Ectodermal cell (in vitro differentiated cells): ENCODE measurements at regions not wholly inside any gene's neighbourhood (a gene's known extent, or its start where the extent isn't known, plus 50 kb on each side); places are given as distances from the start of the nearest gene placed in this dataset.

Experiments used
- H3K27ac ChIP-seq: 2 replicates; pipeline ENCODE4 v1.7.0; 2013; ENCODE audit warnings: mild to moderate bottlenecking, low read depth, low read length; ENCODE audit not compliant: insufficient read depth, poor library complexity, severe bottlenecking
- H3K27me3 ChIP-seq: 2 replicates; pipeline ENCODE4 v1.7.0; 2013; ENCODE audit warnings: mild to moderate bottlenecking, low read length; ENCODE audit not compliant: insufficient read depth, control insufficient read depth, poor library complexity, severe bottlenecking
- H3K36me3 ChIP-seq: one replicate; pipeline ENCODE4 v1.7.0; 2013; ENCODE audit warnings: low read length; ENCODE audit not compliant: control insufficient read depth, insufficient read depth
- H3K4me1 ChIP-seq: one replicate; pipeline ENCODE4 v1.7.0; 2013; ENCODE audit warnings: low read length; ENCODE audit not compliant: control insufficient read depth, insufficient read depth
- H3K4me3 ChIP-seq: 2 replicates; pipeline ENCODE4 v1.7.0; 2013; ENCODE audit warnings: low read depth, low read length, control low read depth; ENCODE audit not compliant: insufficient read depth
- H3K9me3 ChIP-seq: 2 replicates; pipeline ENCODE4 v1.7.0; 2013; ENCODE audit warnings: mild to moderate bottlenecking, low read length, moderate library complexity; ENCODE audit not compliant: control insufficient read depth
- WGBS, 2 experiments: methylation state at CpG; one replicate each; pipeline ENCODE4 v1.1.7; 2013; ENCODE audit warnings: missing lambda C conversion rate in 2 of 2; 5-methylcytosine and 5-hydroxymethylcytosine counted together

DNA sequence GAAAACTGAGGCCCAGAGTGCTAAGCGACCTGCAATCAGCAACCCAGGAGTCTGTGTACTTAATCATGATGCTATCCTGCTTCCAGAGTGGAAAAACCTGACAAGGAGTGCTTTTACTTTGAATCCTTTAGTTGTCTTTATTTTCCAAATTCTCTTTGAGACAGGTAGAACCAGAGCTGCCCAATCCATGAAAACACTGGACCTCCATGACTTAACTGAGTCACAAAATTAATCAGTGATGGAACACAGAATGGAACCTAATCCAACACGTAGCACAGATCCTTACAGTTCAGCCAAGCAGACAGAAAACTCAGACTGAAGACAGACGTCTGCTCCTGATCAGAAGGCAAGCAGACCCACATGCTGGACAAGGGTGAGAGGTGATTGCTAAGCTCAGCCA is 175.6 kb downstream of the BCL11A start:
- no peaks in the 10 kb centered on the region for H3K4me1 ChIP-seq
- WGBS, 2 experiments, result 86 to 90% methylated on average over 3 of the region's 3 CpGs
- H3K9me3 ChIP-seq, result no peaks in the 10 kb centered on the region
- H3K27ac ChIP-seq, result no peak overlapping the region
- H3K27me3 ChIP-seq, result no peaks in the 10 kb centered on the region
- no peak overlapping the region for H3K4me3 ChIP-seq
- H3K36me3 ChIP-seq, result no peaks in the 10 kb centered on the region

DNA sequence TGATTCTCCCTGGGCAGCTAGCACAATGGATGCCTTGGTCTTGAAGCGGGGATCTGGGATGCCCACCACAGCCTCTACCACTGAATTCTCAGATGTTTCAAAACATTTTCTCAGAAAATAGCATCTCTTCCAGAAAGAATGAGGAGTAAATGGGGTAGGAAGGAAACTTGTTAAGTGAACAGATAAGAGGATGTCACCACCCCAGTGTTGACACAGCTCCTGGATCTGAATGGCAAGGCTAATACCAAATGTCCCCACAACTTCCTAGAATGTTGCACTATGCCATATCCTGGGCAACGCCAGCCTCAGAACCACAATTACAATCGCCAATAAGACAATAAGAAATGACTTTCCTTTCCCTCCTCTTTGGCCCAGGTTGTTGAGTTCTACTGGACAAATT is 177.2 kb downstream of the BCL11A start:
- no peak overlapping the region for H3K27ac ChIP-seq
- H3K4me1 ChIP-seq, result no peaks in the 10 kb centered on the region
- H3K9me3 ChIP-seq, result no peaks in the 10 kb centered on the region
- 95 to 96% methylated on average over 3 of the region's 3 CpGs for WGBS, 2 experiments
- H3K36me3 ChIP-seq, result no peaks in the 10 kb centered on the region
- H3K27me3 ChIP-seq, result no peaks in the 10 kb centered on the region
- no peak overlapping the region for H3K4me3 ChIP-seq

- Histone ChIP-seq H3K9me3 (no peaks in the 10 kb centered on the region), H3K4me1 (peaks cover 1% of the 10 kb centered on the region), H3K27me3 (no peaks in the 10 kb centered on the region), H3K27ac (no peak overlapping the region), H3K4me3 (no peak overlapping the region), H3K36me3 (no peaks in the 10 kb centered on the region)
- 93 to 95% methylated on average over 3 of the region's 3 CpGs for WGBS, 2 experiments
Observed at GRCh38 chr2:60371681-60372080, 181.8 kb downstream of the BCL11A start.

DNA sequence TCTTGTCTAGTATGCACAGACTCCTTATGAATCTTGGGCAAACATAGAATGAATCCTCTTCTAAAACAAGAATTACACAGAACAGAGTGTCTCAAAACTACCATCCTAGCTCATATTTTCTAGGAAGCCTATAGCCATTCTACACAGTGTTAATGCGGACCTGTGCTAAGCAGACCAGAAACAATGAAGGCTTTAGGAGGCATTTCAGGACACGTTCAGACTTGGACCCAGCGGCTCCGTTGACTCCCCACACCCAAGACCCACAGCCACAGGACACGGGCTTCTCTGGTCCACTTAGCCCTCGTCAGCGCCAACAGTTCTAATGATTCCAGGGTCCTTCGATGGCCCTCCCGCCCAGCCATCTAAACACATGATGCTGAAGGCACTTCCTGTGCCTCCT is 182.2 kb downstream of the BCL11A start:
- Histone ChIP-seq H3K27me3 (no peaks in the 10 kb centered on the region), H3K27ac (no peak overlapping the region), H3K9me3 (no peaks in the 10 kb centered on the region), H3K4me3 (no peak overlapping the region), H3K4me1 (peaks cover 6% of the 10 kb centered on the region), H3K36me3 (no peaks in the 10 kb centered on the region)
- 92 to 95% methylated on average over 9 of the region's 9 CpGs for WGBS, 2 experiments

GRCh38 chr2:60370814-60371213 is 182.6 kb downstream of the BCL11A start:
- H3K27me3 ChIP-seq, result no peaks in the 10 kb centered on the region
- no peaks in the 10 kb centered on the region for H3K36me3 ChIP-seq
- no peak overlapping the region for H3K4me3 ChIP-seq
- H3K4me1 ChIP-seq, result peaks cover 10% of the 10 kb centered on the region
- no peak overlapping the region for H3K27ac ChIP-seq
- H3K9me3 ChIP-seq, result no peaks in the 10 kb centered on the region
- whole genome bisulfite sequencing, 2 experiments, result 93 to 98% methylated on average over 4 of the region's 4 CpGs

- H3K4me1 ChIP-seq, result peaks cover 13% of the 10 kb centered on the region
- H3K27ac ChIP-seq, result no peak overlapping the region
- 86 to 100% methylated on average over 2 of the region's 2 CpGs for WGBS, 2 experiments
Observed at GRCh38 chr2:60368456-60368855, 185.0 kb downstream of the BCL11A start.

DNA sequence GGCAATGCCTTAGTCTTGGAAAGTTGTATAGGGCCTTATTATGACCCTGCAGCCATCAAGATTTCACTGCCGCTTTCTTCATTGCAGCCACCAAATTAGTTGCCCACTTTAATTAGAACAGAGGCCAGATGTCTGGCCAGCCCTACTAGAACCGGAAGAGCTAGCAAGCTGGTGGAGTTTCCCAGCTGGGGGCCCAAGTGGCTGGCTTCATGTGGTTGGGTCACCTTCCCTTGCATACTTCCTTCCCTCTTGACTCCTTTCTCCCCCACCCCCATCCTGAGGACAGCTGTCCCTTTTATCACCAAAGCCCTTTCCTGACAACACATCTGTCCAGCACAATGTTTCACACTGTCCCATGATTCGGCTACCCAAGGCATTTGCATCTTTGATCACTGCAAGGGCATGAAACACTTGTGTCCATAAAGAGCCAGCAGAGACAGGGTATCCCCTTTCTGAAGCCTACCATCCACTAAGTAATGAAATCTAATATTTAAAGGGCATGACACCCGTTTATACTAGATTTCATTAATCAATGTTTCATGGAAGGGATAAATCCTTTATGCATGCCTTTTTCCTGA is 187.2 kb downstream of the BCL11A start:
- Histone ChIP-seq H3K4me3 (no peak overlapping the region), H3K4me1 (peaks cover 13% of the 10 kb centered on the region), H3K27me3 (no peaks in the 10 kb centered on the region), H3K36me3 (no peaks in the 10 kb centered on the region), H3K27ac (no peak overlapping the region), H3K9me3 (no peaks in the 10 kb centered on the region)
- 88 to 92% methylated on average over 4 of the region's 4 CpGs for WGBS, 2 experiments

More at GRCh38 chr2:60368456-60368855, 185.0 kb downstream of the BCL11A start:
- Histone ChIP-seq H3K4me3 (no peak overlapping the region), H3K9me3 (no peaks in the 10 kb centered on the region), H3K27me3 (no peaks in the 10 kb centered on the region), H3K36me3 (no peaks in the 10 kb centered on the region)

- Histone ChIP-seq H3K27ac (no peak overlapping the region), H3K4me3 (no peak overlapping the region)
- WGBS, 2 experiments, result 89 to 91% methylated on average over 3 to 5 of the region's 5 CpGs
Observed at GRCh38 chr2:60365556-60365955, 187.9 kb downstream of the BCL11A start.

DNA sequence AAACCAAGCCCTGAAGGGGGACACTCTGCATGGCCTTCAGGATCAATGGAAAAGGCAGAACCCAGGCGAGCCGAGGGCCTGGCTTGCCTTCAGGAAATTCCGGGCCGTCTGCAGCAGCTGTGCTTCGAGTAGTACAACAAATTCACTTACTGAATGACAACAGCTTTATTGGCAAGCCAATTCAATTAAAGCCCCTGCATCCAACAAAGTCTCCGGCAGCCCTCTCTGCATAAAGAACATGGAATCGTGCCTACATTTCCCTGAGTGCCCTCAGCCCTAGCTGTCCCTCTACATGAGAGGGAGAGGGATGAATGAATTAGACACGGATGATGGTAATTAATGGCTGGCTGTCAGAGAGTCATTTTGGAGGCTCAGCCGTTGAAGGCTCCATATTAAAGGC is 189.0 kb downstream of the BCL11A start:
- no peak overlapping the region for H3K4me3 ChIP-seq
- no peak overlapping the region for H3K27ac ChIP-seq
- no peaks in the 10 kb centered on the region for H3K27me3 ChIP-seq
- peaks cover 13% of the 10 kb centered on the region for H3K4me1 ChIP-seq
- WGBS, 2 experiments, result 89 to 90% methylated on average over 9 of the region's 9 CpGs
- H3K36me3 ChIP-seq, result no peaks in the 10 kb centered on the region
- H3K9me3 ChIP-seq, result no peaks in the 10 kb centered on the region

More at GRCh38 chr2:60365556-60365955, 187.9 kb downstream of the BCL11A start:
- Histone ChIP-seq H3K27me3 (no peaks in the 10 kb centered on the region), H3K4me1 (peaks cover 13% of the 10 kb centered on the region), H3K36me3 (no peaks in the 10 kb centered on the region), H3K9me3 (no peaks in the 10 kb centered on the region)

- no peak overlapping the region for H3K4me3 ChIP-seq
- H3K27ac ChIP-seq, result no peak overlapping the region
- H3K4me1 ChIP-seq, result peaks cover 10% of the 10 kb centered on the region
- 92 to 100% methylated on average over 1 of the region's 1 CpG for WGBS, 2 experiments
- no peaks in the 10 kb centered on the region for H3K27me3 ChIP-seq
- no peaks in the 10 kb centered on the region for H3K36me3 ChIP-seq
- no peaks in the 10 kb centered on the region for H3K9me3 ChIP-seq
Observed at GRCh38 chr2:60361498-60361897, 192.0 kb downstream of the BCL11A start.

DNA sequence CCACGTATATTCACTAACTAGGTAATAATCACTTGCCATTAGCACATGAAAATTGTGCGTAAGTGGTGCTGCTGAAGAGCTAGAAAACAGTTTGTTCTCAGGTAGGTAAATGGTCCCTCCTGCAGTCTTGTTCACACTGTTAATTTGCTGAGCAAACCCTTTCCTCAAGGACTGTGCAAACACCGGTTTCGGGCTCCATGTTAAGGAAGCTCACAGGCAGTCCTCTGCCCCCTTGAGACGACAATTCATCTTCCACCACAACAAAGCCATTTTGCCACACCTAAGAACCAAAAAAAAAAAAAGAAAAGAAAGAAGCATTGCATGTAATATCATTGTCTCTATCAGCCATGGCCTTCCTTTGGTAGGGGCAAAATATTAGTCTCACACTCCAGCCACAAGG is 193.9 kb downstream of the BCL11A start:
- H3K27me3 ChIP-seq, result no peaks in the 10 kb centered on the region
- H3K36me3 ChIP-seq, result no peaks in the 10 kb centered on the region
- WGBS, 2 experiments, result 73 to 87% methylated on average over 4 to 5 of the region's 5 CpGs
- no peaks in the 10 kb centered on the region for H3K4me1 ChIP-seq
- H3K27ac ChIP-seq, result no peak overlapping the region
- no peaks in the 10 kb centered on the region for H3K9me3 ChIP-seq
- no peak overlapping the region for H3K4me3 ChIP-seq
